ENCODE measurements at regions not wholly inside any gene's neighbourhood (a gene's known extent, or its start where the extent isn't known, plus 50 kb on each side); places are given as distances from the start of the nearest gene placed in this dataset.
"Not testable (repeated sequence)": the region's sequence is repeated elsewhere in the genome, so short reads cannot be mapped to it uniquely, and the experiment has no call there.

DNA sequence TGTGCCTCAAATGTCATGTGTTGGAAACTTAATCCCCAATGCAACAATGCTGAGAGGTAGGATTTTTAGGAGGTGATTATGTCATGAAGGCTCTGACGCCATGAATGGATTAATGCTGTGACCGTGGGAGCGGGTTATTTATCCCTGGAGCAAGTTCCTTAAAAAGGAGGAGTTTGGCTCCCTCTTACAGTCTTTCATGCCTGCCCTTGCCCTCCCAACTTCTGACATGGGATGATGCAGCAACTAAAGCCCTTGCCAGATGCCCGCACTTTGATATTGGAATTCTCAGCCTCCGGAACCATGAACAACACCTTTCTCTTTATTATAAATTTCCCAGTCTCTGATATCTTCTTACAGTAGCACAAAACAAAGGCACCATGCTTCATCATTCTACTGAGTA, 685.3 kb upstream of the CHRM3 start:
- ChIA-PET CTCF (no interaction called here), POLR2A (no interaction called here)
- no peak overlapping the region for H3K4me3 ChIP-seq (ENCODE audit: low read depth, low read length)
- H3K27me3 Mint-ChIP-seq (ENCODE audit: insufficient read depth, unreplicated experiment): no peaks in the 10 kb centered on the region
- no peaks in the 10 kb centered on the region for H3K4me1 Mint-ChIP-seq (ENCODE audit: low read depth, unreplicated experiment)
- no peaks in the 10 kb centered on the region for H3K9me3 Mint-ChIP-seq (ENCODE audit: unreplicated experiment)
- no peaks in the 10 kb centered on the region for H3K27me3 ChIP-seq (replicated peaks; ENCODE audit: control insufficient read depth, insufficient read depth, low read length)
- no peaks in the 10 kb centered on the region for H3K4me1 ChIP-seq
- H3K27ac Mint-ChIP-seq (ENCODE audit: unreplicated experiment): no peak overlapping the region
- intact Hi-C loops (cut with micrococcal nuclease; ENCODE audit: unreplicated experiment): no loop called here
- no TSS peak for BruUV-seq (replicated peaks)
- DNase-seq: no peak
- no peak overlapping the region for H3K4me3 Mint-ChIP-seq (ENCODE audit: unreplicated experiment)
- TF ChIP-seq, protein P1, sequence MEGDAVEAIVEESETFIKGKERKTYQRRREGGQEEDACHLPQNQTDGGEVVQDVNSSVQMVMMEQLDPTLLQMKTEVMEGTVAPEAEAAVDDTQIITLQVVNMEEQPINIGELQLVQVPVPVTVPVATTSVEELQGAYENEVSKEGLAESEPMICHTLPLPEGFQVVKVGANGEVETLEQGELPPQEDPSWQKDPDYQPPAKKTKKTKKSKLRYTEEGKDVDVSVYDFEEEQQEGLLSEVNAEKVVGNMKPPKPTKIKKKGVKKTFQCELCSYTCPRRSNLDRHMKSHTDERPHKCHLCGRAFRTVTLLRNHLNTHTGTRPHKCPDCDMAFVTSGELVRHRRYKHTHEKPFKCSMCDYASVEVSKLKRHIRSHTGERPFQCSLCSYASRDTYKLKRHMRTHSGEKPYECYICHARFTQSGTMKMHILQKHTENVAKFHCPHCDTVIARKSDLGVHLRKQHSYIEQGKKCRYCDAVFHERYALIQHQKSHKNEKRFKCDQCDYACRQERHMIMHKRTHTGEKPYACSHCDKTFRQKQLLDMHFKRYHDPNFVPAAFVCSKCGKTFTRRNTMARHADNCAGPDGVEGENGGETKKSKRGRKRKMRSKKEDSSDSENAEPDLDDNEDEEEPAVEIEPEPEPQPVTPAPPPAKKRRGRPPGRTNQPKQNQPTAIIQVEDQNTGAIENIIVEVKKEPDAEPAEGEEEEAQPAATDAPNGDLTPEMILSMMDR (IDR thresholded peaks at IDR 0.05; ENCODE audit: insufficient read depth in 1 of 2, low read depth in 1 of 2, low read length in 1 of 2, severe bottlenecking in 1 of 2, unreplicated experiment in 1 of 2): no peak
- H3K9me3 ChIP-seq: no peaks in the 10 kb centered on the region
- no peaks in the 10 kb centered on the region for H3K36me3 Mint-ChIP-seq (ENCODE audit: insufficient read depth, unreplicated experiment)
- H3K36me3 ChIP-seq (ENCODE audit: control insufficient read depth, insufficient read depth, low read length): no peaks in the 10 kb centered on the region

DNA sequence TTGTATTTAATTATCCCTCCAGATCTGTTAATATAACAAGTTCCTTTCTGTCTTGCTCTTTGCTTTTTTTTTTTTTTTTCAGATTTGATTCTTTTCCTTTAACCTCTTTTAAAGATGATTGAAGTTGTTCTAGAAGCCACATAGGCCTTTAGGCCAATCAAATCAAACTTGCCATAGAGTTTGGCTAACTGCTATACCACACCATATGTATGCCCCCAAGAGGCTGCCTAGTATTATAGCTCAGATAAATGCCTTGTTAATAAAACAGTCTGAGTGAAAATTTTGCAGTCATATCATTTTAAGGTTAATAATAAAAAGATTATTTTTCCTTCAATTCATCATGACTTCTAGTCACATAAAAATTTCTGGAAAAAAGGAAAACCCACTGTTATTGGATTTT, 696.0 kb upstream of the CHRM3 start:
- Mint-ChIP-seq H3K27me3 (ENCODE audit: insufficient read depth, unreplicated experiment) (peaks cover 5% of the 10 kb centered on the region), H3K27ac (ENCODE audit: unreplicated experiment) (no peak overlapping the region), H3K36me3 (ENCODE audit: insufficient read depth, unreplicated experiment) (no peaks in the 10 kb centered on the region), H3K4me3 (ENCODE audit: unreplicated experiment) (no peak overlapping the region), H3K4me1 (ENCODE audit: low read depth, unreplicated experiment) (no peaks in the 10 kb centered on the region), H3K9me3 (ENCODE audit: unreplicated experiment) (no peaks in the 10 kb centered on the region)
- BruUV-seq (replicated peaks): no TSS peak
- H3K36me3 ChIP-seq (ENCODE audit: control insufficient read depth, insufficient read depth, low read length): no peaks in the 10 kb centered on the region
- no peak overlapping the region for H3K4me3 ChIP-seq (ENCODE audit: low read depth, low read length)
- intact Hi-C loops (cut with micrococcal nuclease; ENCODE audit: unreplicated experiment): loop anchor here (5.0 kb wide), 1 partner anchor 438 kb away; no protein-coding TSS in a partner anchor
- no peak for DNase-seq
- H3K4me1 ChIP-seq: no peaks in the 10 kb centered on the region
- TF ChIP-seq, protein P1 (IDR thresholded peaks at IDR 0.05; ENCODE audit: insufficient read depth in 1 of 2, low read depth in 1 of 2, low read length in 1 of 2, severe bottlenecking in 1 of 2, unreplicated experiment in 1 of 2): no peak
- CTCF ChIA-PET: interaction anchor here (0.7 kb wide), 1 partner anchor 106 kb away, joined by 4 read pairs; no protein-coding TSS in a partner anchor
- POLR2A ChIA-PET: no interaction called here
- H3K27me3 ChIP-seq (replicated peaks; ENCODE audit: control insufficient read depth, insufficient read depth, low read length): no peaks in the 10 kb centered on the region
- no peaks in the 10 kb centered on the region for H3K9me3 ChIP-seq

DNA sequence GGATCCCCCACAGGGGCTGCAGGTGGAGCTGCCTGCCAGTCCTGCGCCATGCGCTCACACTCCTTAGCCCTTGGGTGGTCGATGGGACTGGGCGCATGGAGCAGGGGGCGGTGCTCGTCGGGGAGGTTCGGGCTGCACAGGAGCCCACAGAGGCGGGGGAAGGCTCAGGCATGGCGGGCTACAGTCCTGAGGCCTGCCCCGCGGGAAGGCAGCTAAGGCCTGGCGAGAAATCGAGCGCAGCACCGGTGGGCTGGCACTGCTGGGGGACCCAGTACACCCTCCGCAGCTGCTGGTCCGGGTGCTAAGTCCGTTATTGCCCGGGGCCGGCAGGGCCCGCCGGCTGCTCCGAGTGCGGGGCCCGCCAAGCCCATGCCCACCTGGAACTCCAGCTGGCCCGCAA, 701.8 kb upstream of the CHRM3 start:
- H3K4me3 ChIP-seq (ENCODE audit: low read depth, low read length); H3K36me3 ChIP-seq (ENCODE audit: control insufficient read depth, insufficient read depth, low read length); BruUV-seq (replicated peaks); H3K9me3 ChIP-seq; H3K27me3 Mint-ChIP-seq (ENCODE audit: insufficient read depth, unreplicated experiment); POLR2A ChIA-PET; H3K4me1 ChIP-seq; H3K27ac Mint-ChIP-seq (ENCODE audit: unreplicated experiment); CTCF ChIA-PET; intact Hi-C loops (cut with micrococcal nuclease; ENCODE audit: unreplicated experiment); H3K4me3 Mint-ChIP-seq (ENCODE audit: unreplicated experiment); DNase-seq; H3K4me1 Mint-ChIP-seq (ENCODE audit: low read depth, unreplicated experiment); H3K27me3 ChIP-seq (replicated peaks; ENCODE audit: control insufficient read depth, insufficient read depth, low read length); H3K36me3 Mint-ChIP-seq (ENCODE audit: insufficient read depth, unreplicated experiment); H3K9me3 Mint-ChIP-seq (ENCODE audit: unreplicated experiment): not testable (repeated sequence)

DNA sequence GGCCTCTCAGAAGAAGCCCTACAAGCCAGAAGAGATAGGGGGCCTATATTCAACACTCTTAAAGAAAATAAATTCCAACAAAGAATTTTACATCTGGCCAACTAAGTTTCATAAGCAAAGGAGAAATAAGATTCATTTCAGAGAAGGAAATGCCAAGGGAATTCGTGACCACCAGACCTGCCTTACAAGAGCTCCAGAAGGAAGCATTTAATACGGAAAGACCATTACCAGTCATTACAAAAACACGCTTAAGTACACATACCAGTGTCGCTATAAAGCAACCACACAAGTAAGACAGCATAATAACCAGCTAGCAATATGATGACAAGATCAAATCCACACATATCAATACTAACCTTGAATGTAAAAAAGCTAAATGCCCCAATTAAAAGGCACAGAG, 704.9 kb upstream of the CHRM3 start:
- ChIA-PET POLR2A (no interaction called here), CTCF (no interaction called here)
- no peaks in the 10 kb centered on the region for H3K9me3 Mint-ChIP-seq (ENCODE audit: unreplicated experiment)
- no peak overlapping the region for H3K4me3 Mint-ChIP-seq (ENCODE audit: unreplicated experiment)
- Histone ChIP-seq H3K4me1 (no peaks in the 10 kb centered on the region), H3K9me3 (no peaks in the 10 kb centered on the region), H3K36me3 (ENCODE audit: control insufficient read depth, insufficient read depth, low read length) (no peaks in the 10 kb centered on the region), H3K4me3 (ENCODE audit: low read depth, low read length) (no peak overlapping the region), H3K27me3 (replicated peaks; ENCODE audit: control insufficient read depth, insufficient read depth, low read length) (no peaks in the 10 kb centered on the region)
- H3K4me1 Mint-ChIP-seq (ENCODE audit: low read depth, unreplicated experiment): no peaks in the 10 kb centered on the region
- H3K27ac Mint-ChIP-seq (ENCODE audit: unreplicated experiment): no peak overlapping the region
- no peak for DNase-seq
- intact Hi-C loops (cut with micrococcal nuclease; ENCODE audit: unreplicated experiment): no loop called here
- TF ChIP-seq, protein P1 (IDR thresholded peaks at IDR 0.05; ENCODE audit: insufficient read depth in 1 of 2, low read depth in 1 of 2, low read length in 1 of 2, severe bottlenecking in 1 of 2, unreplicated experiment in 1 of 2): no peak
- H3K27me3 Mint-ChIP-seq (ENCODE audit: insufficient read depth, unreplicated experiment): no peaks in the 10 kb centered on the region
- BruUV-seq (replicated peaks): no TSS peak
- H3K36me3 Mint-ChIP-seq (ENCODE audit: insufficient read depth, unreplicated experiment): no peaks in the 10 kb centered on the region

Data from Caco-2 (cell line).